ENCODE measurements at regions not wholly inside any gene's neighbourhood (a gene's known extent, or its start where the extent isn't known, plus 50 kb on each side); places are given as distances from the start of the nearest gene placed in this dataset.
"Not testable (repeated sequence)": the region's sequence is repeated elsewhere in the genome, so short reads cannot be mapped to it uniquely, and the experiment has no call there.

- DNase-seq = no peak
- Histone ChIP-seq H3K4me1 (no peaks in the 10 kb centered on the region), H3K27me3 (no peaks in the 10 kb centered on the region), H3K9me3 (peaks cover 0 to 11% (median 0%) of the 10 kb centered on the region in 4 donors), H3K4me3 (no peak overlapping the region), H3K27ac (no peak overlapping the region), H3K36me3 (no peaks in the 10 kb centered on the region)
- no peak for TF ChIP-seq EP300 (IDR thresholded peaks at IDR 0.05)
- no peak for TF ChIP-seq POLR2AphosphoS5 (IDR thresholded peaks at IDR 0.05)
- TF ChIP-seq CTCF (IDR thresholded peaks at IDR 0.05) = no peak
- no peak for TF ChIP-seq POLR2A (IDR thresholded peaks at IDR 0.05)
- intact Hi-C loops (cut with DNase I; ENCODE audit: low total_unique reads) = no loop called here
- 60 to 68% (median 62%) methylated on average over 2 of the region's 2 CpGs for whole genome bisulfite sequencing, 5 donors
These were observed 623.4 kb upstream of the LUZP2 start for GRCh38 chr11:23873406-23873805.

GRCh38 chr11:23875176-23875850, 621.5 kb upstream of the LUZP2 start:
- 62 to 82% (median 69%) methylated on average over 4 of the region's 4 CpGs for WGBS, 5 donors
- H3K27ac ChIP-seq = no peak overlapping the region

GRCh38 chr11:23883426-23884048, 613.3 kb upstream of the LUZP2 start:
- H3K27me3 ChIP-seq; H3K4me1 ChIP-seq; H3K27ac ChIP-seq; intact Hi-C loops (cut with DNase I; ENCODE audit: low total_unique reads); H3K4me3 ChIP-seq; DNase-seq; H3K36me3 ChIP-seq: not testable (repeated sequence)
- 93 to 96% (median 95%) methylated on average over 18 to 26 of the region's 26 CpGs for WGBS, 5 donors
- H3K9me3 ChIP-seq = peaks cover 0 to 12% (median 0%) of the 10 kb centered on the region in 4 donors

More at GRCh38 chr11:23875176-23875850, 621.5 kb upstream of the LUZP2 start:
- no peak overlapping the region for H3K4me3 ChIP-seq
- no peaks in the 10 kb centered on the region for H3K4me1 ChIP-seq
- intact Hi-C loops (cut with DNase I; ENCODE audit: low total_unique reads) = no loop called here
- TF ChIP-seq POLR2A (IDR thresholded peaks at IDR 0.05) (no peak), EP300 (IDR thresholded peaks at IDR 0.05) (no peak), POLR2AphosphoS5 (IDR thresholded peaks at IDR 0.05) (no peak), CTCF (IDR thresholded peaks at IDR 0.05) (no peak)
- peak in 1 of 2 donors; percentile 44 for DNase-seq
- H3K9me3 ChIP-seq = peaks cover 0 to 8% (median 0%) of the 10 kb centered on the region in 4 donors
- H3K27me3 ChIP-seq = no peaks in the 10 kb centered on the region
- H3K36me3 ChIP-seq = no peaks in the 10 kb centered on the region

GRCh38 chr11:23884341-23884740, 612.5 kb upstream of the LUZP2 start:
- Histone ChIP-seq H3K4me1 (no peaks in the 10 kb centered on the region), H3K27ac (no peak overlapping the region), H3K27me3 (no peaks in the 10 kb centered on the region), H3K36me3 (no peaks in the 10 kb centered on the region), H3K9me3 (peaks cover 0 to 8% (median 0%) of the 10 kb centered on the region in 4 donors), H3K4me3 (no peak overlapping the region)
- intact Hi-C loops (cut with DNase I; ENCODE audit: low total_unique reads) = no loop called here
- TF ChIP-seq POLR2A (IDR thresholded peaks at IDR 0.05) = no peak
- no peak for TF ChIP-seq POLR2AphosphoS5 (IDR thresholded peaks at IDR 0.05)
- TF ChIP-seq CTCF (IDR thresholded peaks at IDR 0.05) = no peak
- TF ChIP-seq EP300 (IDR thresholded peaks at IDR 0.05) = no peak
- DNase-seq = no peak

- WGBS, 5 donors = 70 to 87% (median 79%) methylated on average over 2 of the region's 2 CpGs
- no peaks in the 10 kb centered on the region for H3K27me3 ChIP-seq
- H3K36me3 ChIP-seq = no peaks in the 10 kb centered on the region
- H3K4me1 ChIP-seq = no peaks in the 10 kb centered on the region
- DNase-seq = no peak
- no peak for TF ChIP-seq POLR2AphosphoS5 (IDR thresholded peaks at IDR 0.05)
- TF ChIP-seq POLR2A (IDR thresholded peaks at IDR 0.05) = no peak
- no peak for TF ChIP-seq CTCF (IDR thresholded peaks at IDR 0.05)
- TF ChIP-seq EP300 (IDR thresholded peaks at IDR 0.05) = no peak
- H3K9me3 ChIP-seq = peaks cover 0 to 8% (median 0%) of the 10 kb centered on the region in 4 donors
- no peak overlapping the region for H3K27ac ChIP-seq
- intact Hi-C loops (cut with DNase I; ENCODE audit: low total_unique reads) = no loop called here
- no peak overlapping the region for H3K4me3 ChIP-seq
These were observed 611.1 kb upstream of the LUZP2 start for GRCh38 chr11:23885801-23886200.

GRCh38 chr11:23887122-23887521, 609.7 kb upstream of the LUZP2 start:
- H3K27me3 ChIP-seq; H3K27ac ChIP-seq; DNase-seq; intact Hi-C loops (cut with DNase I; ENCODE audit: low total_unique reads); H3K4me1 ChIP-seq; H3K9me3 ChIP-seq; H3K36me3 ChIP-seq; H3K4me3 ChIP-seq: not testable (repeated sequence)
- WGBS, 5 donors = 52 to 75% (median 67%) methylated on average over 4 of the region's 4 CpGs

Measured in stomach (tissue), 8 donors.